Karpas-422 (cell line): ENCODE measurements at regions not wholly inside any gene's neighbourhood (a gene's known extent, or its start where the extent isn't known, plus 50 kb on each side); places are given as distances from the start of the nearest gene placed in this dataset.

Experiments
- DNase-seq: peaks from one replicate; pipeline ENCODE4 v3.0.0-alpha.2; 2015
- H2AFZ ChIP-seq: fragments of 200-600 bp; sonication (generic); 2 replicates; pipeline ENCODE4 v1.6.1; 2014; ENCODE audit warnings: antibody characterized with exemption, low read length, mixed read lengths
- H3K27ac ChIP-seq: fragments of 200-600 bp; sonication (generic); 2 replicates; pipeline ENCODE4 v1.5.1; 2014; ENCODE audit warnings: mild to moderate bottlenecking, low read length, moderate library complexity
- H3K27me3 ChIP-seq: fragments of 200-600 bp; sonication (generic); 2 replicates; pipeline ENCODE4 v1.6.1; 2014; ENCODE audit warnings: low read length, mixed read lengths
- H3K36me3 ChIP-seq: fragments of 200-600 bp; sonication (generic); 2 replicates; pipeline ENCODE4 v1.6.1; 2014; ENCODE audit warnings: low read length, mixed read lengths; ENCODE audit not compliant: insufficient read depth
- H3K4me1 ChIP-seq: fragments of 200-600 bp; sonication (generic); 2 replicates; pipeline ENCODE4 v1.6.1; 2014; ENCODE audit warnings: mild to moderate bottlenecking, low read length, mixed read lengths
- H3K4me2 ChIP-seq: fragments of 200-600 bp; sonication (generic); 2 replicates; pipeline ENCODE4 v1.6.1; 2014; ENCODE audit warnings: low read length, low read depth, mild to moderate bottlenecking; ENCODE audit not compliant: poor library complexity, severe bottlenecking
- H3K4me3 ChIP-seq: fragments of 200-600 bp; sonication (generic); 2 replicates; pipeline ENCODE4 v1.5.1; 2014; ENCODE audit warnings: mild to moderate bottlenecking, antibody characterized with exemption, low read length, mixed read lengths
- H3K79me2 ChIP-seq: fragments of 200-600 bp; sonication (generic); 2 replicates; pipeline ENCODE4 v1.6.1; 2014; ENCODE audit warnings: mild to moderate bottlenecking, low read length, mixed read lengths
- H3K9ac ChIP-seq: fragments of 200-600 bp; sonication (generic); 2 replicates; pipeline ENCODE4 v1.6.0; 2014; ENCODE audit warnings: low read length
- H3K9me2 ChIP-seq: fragments of 200-600 bp; sonication (generic), shearing (Covaris generic); replicated peaks from 2 replicates; pipeline ENCODE4 v1.6.0; 2014; ENCODE audit warnings: mild to moderate bottlenecking, low read length, moderate library complexity; ENCODE audit not compliant: insufficient read depth
- H3K9me3 ChIP-seq: fragments of 300-700, 200-600 bp; sonication (generic); 2 replicates; pipeline ENCODE4 v1.6.1; 2014; ENCODE audit warnings: low read length, mixed read lengths
- H4K20me1 ChIP-seq: fragments of 200-600 bp; sonication (generic); 2 replicates; pipeline ENCODE4 v1.6.1; 2014; ENCODE audit warnings: mild to moderate bottlenecking, antibody characterized with exemption, low read length, low read depth; ENCODE audit not compliant: insufficient read depth

DNA sequence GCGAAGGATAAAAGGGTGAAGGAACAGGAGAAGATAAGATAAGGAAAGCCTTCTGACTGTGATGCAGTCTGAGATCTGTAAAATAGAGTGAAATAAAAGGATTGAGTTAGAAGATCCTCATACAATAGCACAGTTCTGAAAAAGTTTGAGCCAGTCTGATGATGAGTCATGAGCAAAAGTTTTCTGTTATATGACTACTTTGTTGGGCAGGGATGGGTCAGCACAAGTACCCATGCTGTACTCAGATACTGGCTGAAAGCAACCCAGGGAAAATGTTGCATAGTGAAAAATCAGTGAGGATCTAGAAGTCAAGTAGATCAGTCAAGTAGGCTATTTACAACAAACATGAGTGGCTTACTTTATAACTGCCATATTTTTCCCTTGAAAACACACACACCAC is 253.5 kb downstream of the PCDH10 start:
- H3K27me3 ChIP-seq: no peaks in the 10 kb centered on the region
- H3K9me3 ChIP-seq: no peaks in the 10 kb centered on the region
- no peaks in the 10 kb centered on the region for H3K36me3 ChIP-seq
- H3K9me2 ChIP-seq: no peaks in the 10 kb centered on the region
- DNase-seq: no peak
- H3K9ac ChIP-seq: no peak overlapping the region
- H3K27ac ChIP-seq: no peak overlapping the region
- no peak overlapping the region for H2AFZ ChIP-seq
- no peak overlapping the region for H3K4me2 ChIP-seq
- no peaks in the 10 kb centered on the region for H4K20me1 ChIP-seq
- no peaks in the 10 kb centered on the region for H3K4me1 ChIP-seq
- no peak overlapping the region for H3K4me3 ChIP-seq
- no peaks in the 10 kb centered on the region for H3K79me2 ChIP-seq

GRCh38 chr4:133394971-133395627 is 246.0 kb downstream of the PCDH10 start:
- H3K4me2 ChIP-seq: no peak overlapping the region

GRCh38 chr4:133390198-133390855 is 241.2 kb downstream of the PCDH10 start:
- no peak overlapping the region for H3K4me3 ChIP-seq
- no peak overlapping the region for H3K9ac ChIP-seq
- DNase-seq: no peak
- no peaks in the 10 kb centered on the region for H3K9me2 ChIP-seq
- no peaks in the 10 kb centered on the region for H4K20me1 ChIP-seq
- H2AFZ ChIP-seq: no peak overlapping the region
- H3K79me2 ChIP-seq: no peaks in the 10 kb centered on the region
- no peaks in the 10 kb centered on the region for H3K36me3 ChIP-seq
- no peaks in the 10 kb centered on the region for H3K4me1 ChIP-seq
- no peaks in the 10 kb centered on the region for H3K27me3 ChIP-seq
- no peak overlapping the region for H3K4me2 ChIP-seq
- peaks cover 7% of the 10 kb centered on the region; the same call in 1 of the 2 replicates for H3K9me3 ChIP-seq
- H3K27ac ChIP-seq: no peak overlapping the region

More at GRCh38 chr4:133394971-133395627, 246.0 kb downstream of the PCDH10 start:
- Histone ChIP-seq H3K4me3 (no peak overlapping the region), H3K9me2 (no peaks in the 10 kb centered on the region), H4K20me1 (no peaks in the 10 kb centered on the region), H3K9ac (no peak overlapping the region), H3K27ac (no peak overlapping the region), H3K4me1 (no peaks in the 10 kb centered on the region), H3K9me3 (peaks cover 7% of the 10 kb centered on the region; the same call in 1 of the 2 replicates), H3K79me2 (no peaks in the 10 kb centered on the region), H3K27me3 (no peaks in the 10 kb centered on the region), H2AFZ (no peak overlapping the region), H3K36me3 (no peaks in the 10 kb centered on the region)
- no peak for DNase-seq

DNA sequence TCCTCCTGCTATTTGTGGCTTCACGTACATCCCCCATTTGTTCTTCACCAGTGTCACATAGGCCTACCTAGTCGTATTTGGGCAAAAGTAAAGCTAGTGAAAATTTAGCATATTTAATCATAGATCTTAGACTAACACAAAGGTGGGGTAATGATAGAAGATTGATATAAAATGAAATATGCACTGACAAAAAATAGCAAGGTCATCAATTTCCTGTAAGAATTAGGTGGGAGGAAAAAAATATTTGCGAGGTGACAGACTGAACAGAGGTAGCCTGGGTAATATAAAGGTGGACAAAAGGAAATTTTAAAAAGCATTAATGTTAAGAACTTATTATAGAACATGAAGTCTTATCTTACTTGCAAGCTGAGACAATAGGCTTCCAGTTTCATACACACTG is 239.9 kb downstream of the PCDH10 start:
- Histone ChIP-seq H3K27ac (no peak overlapping the region), H3K79me2 (no peaks in the 10 kb centered on the region), H3K27me3 (no peaks in the 10 kb centered on the region), H3K9me2 (no peaks in the 10 kb centered on the region), H3K4me1 (no peaks in the 10 kb centered on the region), H3K9me3 (0 out of 2 replicates have a peak, but pooled peaks cover 3% of the 10 kb centered on the region), H2AFZ (no peak overlapping the region), H3K36me3 (no peaks in the 10 kb centered on the region), H3K4me3 (no peak overlapping the region), H3K4me2 (no peak overlapping the region), H4K20me1 (no peaks in the 10 kb centered on the region), H3K9ac (no peak overlapping the region)
- DNase-seq: no peak

DNA sequence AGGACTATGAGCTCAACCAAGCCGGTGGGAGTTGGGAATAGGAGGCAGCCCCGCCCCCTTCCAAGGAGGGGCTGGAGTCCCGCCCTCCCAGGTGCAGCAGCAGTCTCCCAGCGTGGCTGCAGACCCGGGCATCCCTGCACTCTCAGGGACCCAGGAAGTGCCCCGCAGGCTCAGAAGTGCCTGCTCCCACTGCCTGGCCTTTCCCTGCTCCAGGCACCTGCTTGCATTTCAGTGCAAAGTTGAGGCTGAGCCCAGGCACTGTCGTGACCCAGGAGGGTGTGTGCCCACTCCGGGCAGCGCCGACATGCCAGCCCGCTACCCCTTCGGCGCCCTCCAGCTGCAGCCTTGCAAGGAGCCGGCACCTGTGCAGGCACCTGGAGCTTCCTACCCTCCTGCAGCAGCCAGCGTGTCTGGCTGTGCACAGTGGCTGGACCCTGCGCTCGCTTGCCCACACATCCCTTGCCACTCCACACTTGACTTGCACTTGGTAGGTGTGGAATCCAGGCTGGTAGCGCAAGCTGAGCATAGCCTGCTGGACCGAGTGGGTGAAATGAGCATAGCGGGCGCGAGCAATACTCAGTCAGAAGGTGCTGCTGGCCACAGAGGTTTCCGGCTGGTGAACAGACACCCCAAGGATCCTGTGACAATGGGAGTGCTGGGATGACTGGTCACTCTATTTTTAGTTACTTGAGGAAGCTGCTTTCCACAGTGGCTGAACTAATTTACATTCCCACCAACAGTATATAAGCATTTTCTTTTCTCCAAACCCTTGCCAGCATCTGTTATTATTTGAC is 236.3 kb downstream of the PCDH10 start:
- Histone ChIP-seq H3K9me3 (0 out of 2 replicates have a peak, but pooled peaks cover 3% of the 10 kb centered on the region), H3K27ac (no peak overlapping the region), H3K36me3 (no peaks in the 10 kb centered on the region), H3K4me2 (no peak overlapping the region), H3K9ac (no peak overlapping the region), H4K20me1 (no peaks in the 10 kb centered on the region), H3K4me3 (no peak overlapping the region), H3K9me2 (no peaks in the 10 kb centered on the region), H3K27me3 (no peaks in the 10 kb centered on the region), H2AFZ (no peak overlapping the region), H3K4me1 (no peaks in the 10 kb centered on the region), H3K79me2 (no peaks in the 10 kb centered on the region)
- DNase-seq: no peak

DNA sequence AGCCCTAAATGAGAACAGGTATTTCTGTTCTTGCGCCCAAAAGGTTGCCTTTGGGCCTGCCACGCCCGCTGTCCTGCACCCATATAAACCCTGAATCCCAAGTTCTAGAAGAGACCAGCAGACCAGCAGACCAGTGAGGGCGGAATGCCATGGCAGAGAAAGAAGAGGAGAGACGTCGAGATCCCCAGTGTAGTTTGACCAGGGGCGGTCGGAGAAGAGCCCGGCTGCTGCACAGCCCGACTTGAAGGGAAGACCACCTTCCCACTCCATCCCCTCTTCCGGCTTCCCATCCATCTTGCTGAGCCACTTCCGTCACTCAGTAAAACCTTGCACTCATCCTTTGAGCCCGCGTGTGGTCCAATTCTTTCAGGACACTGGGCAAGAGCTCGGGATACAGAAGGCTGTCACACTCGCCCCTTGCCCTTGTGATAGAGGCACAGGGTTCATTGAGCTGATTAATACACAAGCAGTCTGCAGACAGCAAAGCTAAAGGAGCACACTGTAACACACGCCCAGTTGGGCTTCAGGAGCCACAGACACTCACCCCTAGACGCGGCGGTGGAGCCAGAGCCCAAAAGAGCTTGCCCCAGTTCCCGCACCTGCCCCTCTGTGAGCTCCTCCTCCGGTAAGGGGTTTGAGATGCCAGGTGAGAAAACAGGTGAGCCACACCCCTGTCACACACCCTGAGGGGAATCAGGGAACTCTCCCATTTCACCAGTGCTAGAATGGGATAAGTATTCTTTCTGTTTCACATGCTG is 230.8 kb downstream of the PCDH10 start:
- no peaks in the 10 kb centered on the region for H3K36me3 ChIP-seq
- no peaks in the 10 kb centered on the region for H4K20me1 ChIP-seq
- no peaks in the 10 kb centered on the region for H3K9me2 ChIP-seq
- H3K9ac ChIP-seq: no peak overlapping the region
- no peaks in the 10 kb centered on the region for H3K79me2 ChIP-seq
- H3K27me3 ChIP-seq: no peaks in the 10 kb centered on the region
- H3K4me1 ChIP-seq: no peaks in the 10 kb centered on the region
- H2AFZ ChIP-seq: no peak overlapping the region
- H3K4me2 ChIP-seq: no peak overlapping the region
- H3K27ac ChIP-seq: no peak overlapping the region
- no peaks in the 10 kb centered on the region for H3K9me3 ChIP-seq
- H3K4me3 ChIP-seq: no peak overlapping the region
- no peak for DNase-seq

DNA sequence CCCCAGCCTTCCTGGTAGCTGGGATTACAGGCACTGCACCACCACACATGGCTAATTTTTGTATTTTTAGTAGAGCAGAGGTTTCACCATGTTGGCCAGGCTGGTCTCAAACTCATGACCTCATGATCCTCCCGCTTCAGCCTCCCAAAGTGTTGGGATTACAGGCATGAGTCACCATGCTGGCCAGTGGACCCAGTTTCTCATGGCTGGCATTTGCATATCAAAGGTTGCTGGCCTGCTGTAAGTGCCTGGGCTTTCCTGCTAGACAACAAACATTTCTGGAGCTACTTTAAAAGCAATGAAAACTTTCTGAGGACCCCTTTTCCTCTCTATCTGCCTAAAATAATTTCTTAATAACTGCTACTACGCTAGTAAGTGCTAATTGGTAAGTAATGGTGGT is 228.2 kb downstream of the PCDH10 start:
- no peaks in the 10 kb centered on the region for H3K79me2 ChIP-seq
- H2AFZ ChIP-seq: no peak overlapping the region
- H3K4me3 ChIP-seq: no peak overlapping the region
- H3K9ac ChIP-seq: no peak overlapping the region
- H3K9me3 ChIP-seq: no peaks in the 10 kb centered on the region
- no peak for DNase-seq
- H3K9me2 ChIP-seq: no peaks in the 10 kb centered on the region
- no peaks in the 10 kb centered on the region for H3K36me3 ChIP-seq
- H3K27me3 ChIP-seq: no peaks in the 10 kb centered on the region
- no peak overlapping the region for H3K4me2 ChIP-seq
- H3K4me1 ChIP-seq: no peaks in the 10 kb centered on the region
- H4K20me1 ChIP-seq: no peaks in the 10 kb centered on the region
- H3K27ac ChIP-seq: no peak overlapping the region

DNA sequence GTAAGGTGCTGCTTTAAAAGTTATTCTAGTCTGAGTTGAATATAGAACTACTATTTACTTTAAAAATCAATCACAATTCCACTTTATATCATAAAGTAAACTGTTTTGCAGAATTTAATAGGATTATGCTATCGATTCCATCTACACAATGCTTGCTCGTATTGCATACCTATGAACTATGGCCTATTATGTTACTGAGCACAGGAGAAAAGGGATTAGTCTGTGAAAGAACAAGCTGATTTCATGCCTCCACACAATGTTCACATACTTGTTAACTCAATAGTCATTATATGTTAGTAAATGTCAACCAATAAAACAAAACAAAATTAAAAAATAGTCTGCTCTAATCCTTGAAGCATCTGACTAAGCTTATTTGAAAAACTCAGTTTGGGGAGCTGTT is 223.6 kb downstream of the PCDH10 start:
- Histone ChIP-seq H3K4me3 (no peak overlapping the region), H3K79me2 (no peaks in the 10 kb centered on the region), H3K27me3 (no peaks in the 10 kb centered on the region), H3K4me2 (no peak overlapping the region), H3K36me3 (no peaks in the 10 kb centered on the region), H3K9me2 (no peaks in the 10 kb centered on the region), H3K9ac (no peak overlapping the region), H3K4me1 (no peaks in the 10 kb centered on the region), H3K9me3 (no peaks in the 10 kb centered on the region), H3K27ac (no peak overlapping the region), H4K20me1 (no peaks in the 10 kb centered on the region), H2AFZ (no peak overlapping the region)
- no peak for DNase-seq
